ENCODE measurements at regions not wholly inside any gene's neighbourhood (a gene's known extent, or its start where the extent isn't known, plus 50 kb on each side); places are given as distances from the start of the nearest gene placed in this dataset.

DNA sequence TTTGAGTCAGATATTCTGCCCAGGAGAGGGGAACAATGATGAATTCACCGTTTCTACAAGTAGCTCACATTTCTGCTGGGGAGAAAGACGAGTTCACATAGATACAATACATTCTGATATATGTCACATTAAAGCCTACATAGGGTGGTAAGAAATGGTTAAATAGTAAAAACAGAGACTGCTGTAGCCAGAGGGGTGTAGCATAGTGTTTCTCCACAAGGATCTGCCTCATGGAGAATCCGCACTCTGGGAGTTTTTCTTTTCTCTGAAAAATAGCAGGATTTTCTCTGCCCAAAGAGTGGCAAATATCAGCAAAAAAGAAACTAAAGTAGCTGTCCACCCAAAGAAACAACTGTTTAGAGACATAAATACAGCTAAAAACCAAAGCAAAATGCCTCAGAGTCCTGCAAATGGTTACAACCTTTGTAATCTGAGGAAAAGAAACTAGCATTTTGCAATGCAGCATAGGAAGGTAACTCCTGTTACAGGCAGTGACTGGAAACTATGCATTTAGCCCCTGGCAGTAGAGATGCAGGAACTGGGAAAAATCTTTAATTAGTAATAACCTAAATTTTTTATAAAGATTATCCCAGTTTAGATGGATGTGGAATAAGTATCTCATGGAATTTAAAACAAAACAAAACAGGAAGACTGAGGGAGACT, 1126.7 kb upstream of the ADGRL2 start:
- TF ChIP-seq, protein P1, sequence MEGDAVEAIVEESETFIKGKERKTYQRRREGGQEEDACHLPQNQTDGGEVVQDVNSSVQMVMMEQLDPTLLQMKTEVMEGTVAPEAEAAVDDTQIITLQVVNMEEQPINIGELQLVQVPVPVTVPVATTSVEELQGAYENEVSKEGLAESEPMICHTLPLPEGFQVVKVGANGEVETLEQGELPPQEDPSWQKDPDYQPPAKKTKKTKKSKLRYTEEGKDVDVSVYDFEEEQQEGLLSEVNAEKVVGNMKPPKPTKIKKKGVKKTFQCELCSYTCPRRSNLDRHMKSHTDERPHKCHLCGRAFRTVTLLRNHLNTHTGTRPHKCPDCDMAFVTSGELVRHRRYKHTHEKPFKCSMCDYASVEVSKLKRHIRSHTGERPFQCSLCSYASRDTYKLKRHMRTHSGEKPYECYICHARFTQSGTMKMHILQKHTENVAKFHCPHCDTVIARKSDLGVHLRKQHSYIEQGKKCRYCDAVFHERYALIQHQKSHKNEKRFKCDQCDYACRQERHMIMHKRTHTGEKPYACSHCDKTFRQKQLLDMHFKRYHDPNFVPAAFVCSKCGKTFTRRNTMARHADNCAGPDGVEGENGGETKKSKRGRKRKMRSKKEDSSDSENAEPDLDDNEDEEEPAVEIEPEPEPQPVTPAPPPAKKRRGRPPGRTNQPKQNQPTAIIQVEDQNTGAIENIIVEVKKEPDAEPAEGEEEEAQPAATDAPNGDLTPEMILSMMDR (IDR thresholded peaks at IDR 0.05) = no peak
- no peak for TF ChIP-seq POLR2A (IDR thresholded peaks at IDR 0.05)

All from right lobe of liver (tissue), 4 donors.